ENCODE measurements at regions not wholly inside any gene's neighbourhood (a gene's known extent, or its start where the extent isn't known, plus 50 kb on each side); places are given as distances from the start of the nearest gene placed in this dataset.

DNA sequence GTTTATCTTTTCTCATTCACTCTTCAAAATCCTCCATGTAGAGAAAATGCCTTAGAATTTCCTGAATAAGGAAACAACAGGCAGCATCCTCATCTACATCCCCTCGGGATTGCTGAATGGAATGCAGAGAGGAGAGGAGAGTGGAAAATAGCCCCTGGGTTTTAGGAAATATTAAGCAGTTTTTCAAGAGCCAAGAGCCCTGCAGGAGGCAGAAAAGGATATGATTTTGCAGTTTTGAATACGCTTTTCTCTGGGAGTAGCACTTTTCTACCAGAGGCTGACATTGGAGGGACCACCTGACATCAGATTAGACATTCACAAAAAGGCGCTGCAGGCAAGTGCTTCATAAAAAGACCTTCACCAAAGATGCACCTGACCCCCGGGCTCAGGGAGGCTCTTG lies 362.2 kb upstream of the SFSWAP start:
- Histone ChIP-seq H3K27ac (ENCODE audit: low read length) (no peak overlapping the region), H3K27me3 (ENCODE audit: control insufficient read depth, insufficient read depth, low read length) (no peaks in the 10 kb centered on the region), H3K36me3 (ENCODE audit: control insufficient read depth, low read depth, low read length) (no peaks in the 10 kb centered on the region), H3K9me3 (ENCODE audit: control insufficient read depth, low read depth, low read length) (no peaks in the 10 kb centered on the region), H3K4me1 (ENCODE audit: control insufficient read depth, low read depth, low read length) (peaks cover 13% of the 10 kb centered on the region), H3K4me3 (ENCODE audit: low read length) (no peak overlapping the region), H3K9ac (ENCODE audit: low read length) (no peak overlapping the region)

DNA sequence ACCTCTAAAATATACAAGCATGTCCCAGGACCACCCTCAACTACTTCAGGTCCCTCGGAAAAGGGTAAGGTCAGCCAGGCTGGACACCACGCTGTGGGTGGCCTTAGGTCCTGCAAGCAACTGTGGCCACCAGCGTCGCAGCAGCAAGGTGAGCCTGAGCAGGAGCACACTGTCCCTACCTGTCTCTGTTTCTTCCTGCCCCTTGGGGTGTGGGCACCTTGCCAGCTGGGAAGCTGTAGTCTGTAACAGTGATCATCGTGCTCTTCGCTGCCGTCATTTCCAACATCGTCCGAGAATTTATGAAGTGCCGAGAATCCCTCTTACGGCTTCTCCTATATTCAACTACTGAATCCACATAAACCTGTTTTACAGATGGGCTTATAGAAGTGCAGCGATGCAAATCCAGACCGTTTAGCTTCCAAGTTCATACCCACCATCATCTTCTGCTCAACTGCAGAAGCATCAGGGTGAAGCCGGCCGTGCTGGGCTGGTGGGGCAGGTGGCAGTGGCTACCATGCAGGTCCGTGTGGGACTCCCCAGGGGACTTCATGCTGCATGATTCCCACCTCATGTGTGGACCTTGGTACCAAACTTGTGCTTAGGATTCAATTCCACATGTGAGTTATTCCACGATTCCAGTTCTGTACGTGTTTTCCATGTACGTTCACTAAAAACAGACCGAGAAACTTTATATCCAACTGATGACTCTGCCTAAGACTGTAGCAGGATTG lies 361.3 kb upstream of the SFSWAP start:
- Histone ChIP-seq H3K9ac (ENCODE audit: low read length) (no peak overlapping the region), H3K27me3 (ENCODE audit: control insufficient read depth, insufficient read depth, low read length) (no peaks in the 10 kb centered on the region), H3K36me3 (ENCODE audit: control insufficient read depth, low read depth, low read length) (no peaks in the 10 kb centered on the region), H3K9me3 (ENCODE audit: control insufficient read depth, low read depth, low read length) (no peaks in the 10 kb centered on the region), H3K27ac (ENCODE audit: low read length) (no peak overlapping the region), H3K4me1 (ENCODE audit: control insufficient read depth, low read depth, low read length) (peaks cover 13% of the 10 kb centered on the region), H3K4me3 (ENCODE audit: low read length) (no peak overlapping the region)

DNA sequence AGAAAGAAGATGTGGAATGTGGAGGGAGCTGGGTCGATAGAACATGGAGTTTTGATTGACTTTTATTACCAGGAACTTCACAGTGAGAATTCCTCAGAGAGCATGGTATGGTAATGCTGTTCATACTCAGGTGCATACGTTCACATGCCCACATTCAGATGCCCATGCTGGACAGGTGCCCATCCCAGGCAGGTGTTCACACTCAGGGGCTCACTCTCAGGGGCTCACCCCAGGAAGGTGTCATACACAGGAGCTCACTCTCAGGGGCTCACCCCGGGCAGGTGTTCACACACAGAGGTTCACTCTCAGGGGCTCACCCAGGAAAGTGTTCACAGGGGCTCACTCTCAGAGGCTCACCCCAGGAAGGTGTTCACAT lies 360.0 kb upstream of the SFSWAP start:
- Histone ChIP-seq H3K36me3 (ENCODE audit: control insufficient read depth, low read depth, low read length) (no peaks in the 10 kb centered on the region), H3K9ac (ENCODE audit: low read length) (no peak overlapping the region), H3K27me3 (ENCODE audit: control insufficient read depth, insufficient read depth, low read length) (no peaks in the 10 kb centered on the region), H3K9me3 (ENCODE audit: control insufficient read depth, low read depth, low read length) (no peaks in the 10 kb centered on the region), H3K27ac (ENCODE audit: low read length) (no peak overlapping the region), H3K4me3 (ENCODE audit: low read length) (no peak overlapping the region), H3K4me1 (ENCODE audit: control insufficient read depth, low read depth, low read length) (peaks cover 13% of the 10 kb centered on the region)

DNA sequence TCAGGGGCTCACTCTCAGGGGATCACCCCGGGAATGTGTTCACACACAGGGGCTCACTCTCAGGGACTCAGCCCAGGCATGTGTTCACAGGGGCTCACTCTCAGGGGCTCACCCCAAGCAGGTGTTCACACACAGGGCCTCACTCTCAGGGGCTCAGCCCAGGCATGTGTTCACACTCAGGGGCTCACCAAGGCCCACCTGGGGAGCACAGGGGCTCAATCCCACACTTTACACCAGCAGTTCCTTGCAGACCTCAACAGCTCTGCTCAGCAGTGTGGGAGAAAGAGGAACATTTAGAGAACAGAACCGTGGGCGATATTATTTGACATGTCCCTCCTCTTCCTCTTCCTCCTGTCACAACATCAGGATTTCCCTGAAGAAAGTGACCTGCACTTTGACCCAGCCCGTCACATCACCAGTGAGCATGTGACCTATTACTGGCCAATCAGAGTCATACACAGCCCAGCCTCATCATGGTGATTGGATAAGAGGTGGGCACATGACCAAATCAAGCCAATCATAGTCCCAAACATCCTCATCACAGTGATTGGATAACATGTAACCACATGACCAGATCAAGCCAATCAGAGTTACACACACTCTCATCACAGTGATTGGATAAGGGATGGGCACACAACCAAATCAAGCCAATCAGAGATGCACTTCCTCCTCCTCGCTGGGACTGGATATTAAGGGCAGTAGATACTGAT lies 359.4 kb upstream of the SFSWAP start:
- no peaks in the 10 kb centered on the region for H3K9me3 ChIP-seq (ENCODE audit: control insufficient read depth, low read depth, low read length)
- H3K27me3 ChIP-seq (ENCODE audit: control insufficient read depth, insufficient read depth, low read length): no peaks in the 10 kb centered on the region
- H3K4me1 ChIP-seq (ENCODE audit: control insufficient read depth, low read depth, low read length): peaks cover 13% of the 10 kb centered on the region
- no peak overlapping the region for H3K9ac ChIP-seq (ENCODE audit: low read length)
- H3K27ac ChIP-seq (ENCODE audit: low read length): no peak overlapping the region
- H3K36me3 ChIP-seq (ENCODE audit: control insufficient read depth, low read depth, low read length): no peaks in the 10 kb centered on the region
- H3K4me3 ChIP-seq (ENCODE audit: low read length): no peak overlapping the region

DNA sequence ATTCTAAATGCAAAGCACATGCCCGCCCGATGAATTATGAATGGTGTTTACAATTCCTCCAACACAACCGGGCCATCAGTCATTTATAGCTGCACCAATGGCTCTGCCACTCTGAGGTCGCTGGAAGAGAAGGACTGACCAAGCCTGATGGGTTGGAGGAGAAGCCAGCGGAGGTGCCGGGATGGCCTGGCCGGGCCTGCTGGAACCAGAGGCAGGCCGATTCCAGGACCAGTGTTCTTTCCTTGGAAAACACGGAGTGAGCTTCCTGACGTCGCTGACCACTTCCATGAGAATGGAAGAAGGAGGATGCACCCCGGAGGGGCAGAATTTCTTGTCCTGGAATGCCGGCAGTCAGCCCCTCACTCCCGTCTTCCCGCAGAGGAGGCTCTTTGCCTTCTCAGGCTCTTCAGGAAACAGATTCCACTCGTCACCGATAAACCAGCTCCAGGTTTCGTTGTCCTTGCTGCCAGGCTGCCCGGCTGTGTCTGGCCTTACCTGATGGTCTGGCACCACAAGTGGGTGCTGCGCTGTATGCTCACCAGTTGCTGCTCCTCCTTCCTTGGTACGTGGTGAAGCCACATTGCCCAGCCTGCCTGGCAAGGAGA lies 358.5 kb upstream of the SFSWAP start:
- Histone ChIP-seq H3K9me3 (ENCODE audit: control insufficient read depth, low read depth, low read length) (no peaks in the 10 kb centered on the region), H3K9ac (ENCODE audit: low read length) (no peak overlapping the region), H3K27ac (ENCODE audit: low read length) (no peak overlapping the region), H3K4me3 (ENCODE audit: low read length) (no peak overlapping the region), H3K27me3 (ENCODE audit: control insufficient read depth, insufficient read depth, low read length) (no peaks in the 10 kb centered on the region), H3K4me1 (ENCODE audit: control insufficient read depth, low read depth, low read length) (peaks cover 9% of the 10 kb centered on the region), H3K36me3 (ENCODE audit: control insufficient read depth, low read depth, low read length) (no peaks in the 10 kb centered on the region)

DNA sequence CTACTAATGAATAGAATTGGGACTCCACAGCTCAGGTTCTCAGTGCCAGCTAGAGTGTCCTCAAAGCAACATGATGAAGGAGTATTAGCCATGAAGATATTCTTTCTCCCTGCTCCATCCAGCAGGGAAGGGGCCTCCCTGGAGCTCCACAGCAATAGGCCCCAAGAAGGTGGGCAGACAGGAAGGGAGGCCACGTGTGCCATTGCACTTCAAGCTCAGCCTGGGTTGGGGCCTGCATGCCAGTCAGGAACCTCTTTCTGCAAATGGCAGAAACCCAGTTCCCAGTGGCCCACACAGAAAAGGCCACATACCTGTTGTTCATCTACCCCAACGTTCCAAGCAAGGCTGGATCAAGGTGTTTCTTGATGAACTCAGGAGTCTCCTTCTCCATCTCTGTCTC lies 357.5 kb upstream of the SFSWAP start:
- Histone ChIP-seq H3K36me3 (ENCODE audit: control insufficient read depth, low read depth, low read length) (no peaks in the 10 kb centered on the region), H3K9ac (ENCODE audit: low read length) (no peak overlapping the region), H3K4me3 (ENCODE audit: low read length) (no peak overlapping the region), H3K4me1 (ENCODE audit: control insufficient read depth, low read depth, low read length) (peaks cover 5% of the 10 kb centered on the region), H3K9me3 (ENCODE audit: control insufficient read depth, low read depth, low read length) (no peaks in the 10 kb centered on the region), H3K27ac (ENCODE audit: low read length) (no peak overlapping the region), H3K27me3 (ENCODE audit: control insufficient read depth, insufficient read depth, low read length) (no peaks in the 10 kb centered on the region)

DNA sequence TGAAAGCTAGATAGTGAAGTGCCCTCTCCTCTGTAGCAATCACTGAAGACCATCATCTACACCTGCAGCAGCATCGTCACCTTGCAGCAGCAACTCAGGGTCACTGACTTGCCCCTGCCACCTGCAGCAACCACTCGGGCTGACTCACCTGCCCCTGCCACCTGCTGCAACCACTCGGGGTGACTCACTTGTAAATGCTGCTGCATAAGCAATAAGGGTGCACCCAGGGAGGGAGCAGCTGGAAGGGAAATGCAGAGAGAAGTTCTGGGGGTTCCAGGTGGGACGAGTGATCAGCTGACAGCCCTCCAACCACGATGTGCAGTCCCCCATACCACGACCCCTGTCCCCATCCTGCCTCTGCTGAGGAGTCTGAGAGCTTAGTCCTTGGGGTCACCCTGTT lies 357.1 kb upstream of the SFSWAP start:
- H3K27me3 ChIP-seq (ENCODE audit: control insufficient read depth, insufficient read depth, low read length): no peaks in the 10 kb centered on the region
- H3K9ac ChIP-seq (ENCODE audit: low read length): no peak overlapping the region
- H3K27ac ChIP-seq (ENCODE audit: low read length): no peak overlapping the region

DNA sequence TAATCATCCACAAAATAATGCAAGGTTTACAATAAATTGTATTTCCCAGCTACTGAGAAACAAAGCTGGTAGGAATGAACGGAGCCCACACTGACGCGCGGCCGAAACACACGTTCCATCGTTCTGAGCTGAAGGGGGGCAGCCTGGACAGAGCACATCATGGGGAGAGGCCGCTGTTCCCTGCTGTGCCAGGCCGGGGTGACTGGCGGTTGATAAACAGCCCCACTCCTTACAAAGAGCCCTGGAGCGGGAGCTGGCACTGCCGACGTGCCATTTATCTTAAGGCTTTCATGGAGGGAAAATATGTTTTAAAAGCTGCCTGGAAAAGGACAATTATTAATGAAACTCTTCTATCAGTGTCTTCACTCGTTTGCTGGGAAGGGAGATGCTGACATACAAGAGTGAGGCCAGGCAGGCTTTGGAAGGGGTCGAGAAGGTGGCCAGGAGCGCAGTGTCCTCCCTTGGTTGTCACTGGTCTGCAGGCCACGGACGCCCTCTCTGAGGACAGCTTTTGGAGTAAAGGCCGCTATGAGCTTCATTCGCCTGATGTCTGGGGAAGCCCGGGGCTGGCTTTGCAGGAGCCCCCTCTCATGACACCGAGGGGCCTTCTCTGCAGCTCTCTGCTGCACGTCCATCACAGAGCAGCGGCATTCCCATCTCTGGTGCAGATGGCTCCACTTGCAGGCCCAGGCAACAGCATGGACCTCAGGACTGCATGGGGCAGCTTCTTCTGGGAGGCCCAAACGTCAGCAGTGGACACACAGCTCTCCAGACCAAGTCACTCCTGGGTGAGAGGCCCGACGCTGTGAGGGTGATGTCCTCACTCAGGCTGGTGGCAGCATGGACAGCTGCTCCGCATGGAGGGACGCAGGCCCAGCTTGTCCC lies 355.3 kb upstream of the SFSWAP start:
- Histone ChIP-seq H3K36me3 (ENCODE audit: control insufficient read depth, low read depth, low read length) (no peaks in the 10 kb centered on the region), H3K4me1 (ENCODE audit: control insufficient read depth, low read depth, low read length) (no peaks in the 10 kb centered on the region), H3K4me3 (ENCODE audit: low read length) (no peak overlapping the region), H3K9me3 (ENCODE audit: control insufficient read depth, low read depth, low read length) (no peaks in the 10 kb centered on the region), H3K9ac (ENCODE audit: low read length) (no peak overlapping the region), H3K27ac (ENCODE audit: low read length) (no peak overlapping the region), H3K27me3 (ENCODE audit: control insufficient read depth, insufficient read depth, low read length) (no peaks in the 10 kb centered on the region)

More for the DNA sequence above, 357.1 kb upstream of the SFSWAP start:
- H3K4me3 ChIP-seq (ENCODE audit: low read length): no peak overlapping the region
- H3K36me3 ChIP-seq (ENCODE audit: control insufficient read depth, low read depth, low read length): no peaks in the 10 kb centered on the region
- H3K4me1 ChIP-seq (ENCODE audit: control insufficient read depth, low read depth, low read length): peaks cover under 1% of the 10 kb centered on the region
- no peaks in the 10 kb centered on the region for H3K9me3 ChIP-seq (ENCODE audit: control insufficient read depth, low read depth, low read length)

DNA sequence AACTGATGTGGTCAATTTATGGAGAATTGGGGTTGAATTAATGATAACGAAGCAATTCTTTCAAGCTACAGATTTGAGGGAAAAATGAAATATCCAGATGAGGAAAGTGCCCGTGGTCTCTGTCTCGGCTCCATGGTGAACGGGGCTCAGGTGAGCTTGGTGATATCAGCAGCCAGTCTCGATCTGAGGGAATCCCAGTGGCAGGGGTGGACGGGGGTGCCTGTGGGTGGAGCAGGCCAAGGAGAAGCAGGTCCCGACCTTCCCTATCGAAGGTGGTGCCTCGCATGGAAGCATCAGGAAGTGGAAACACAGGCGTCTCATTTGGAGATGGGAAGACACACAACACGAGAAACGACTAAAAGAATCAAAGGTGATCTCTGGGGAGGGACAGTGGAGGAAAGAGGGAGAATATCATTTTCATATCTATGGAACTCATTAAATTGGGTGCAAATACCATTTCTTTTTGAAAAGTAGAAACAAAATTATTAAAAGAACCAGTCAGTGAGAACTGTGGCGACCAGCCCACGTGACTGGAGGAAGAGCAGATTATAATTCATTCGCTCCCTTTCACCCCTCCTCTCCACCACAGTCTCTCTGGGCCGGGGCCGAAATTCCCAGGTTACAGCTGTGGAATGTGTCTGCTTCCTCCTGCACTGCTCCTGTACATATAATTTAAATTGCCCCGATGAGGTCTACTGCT lies 354.3 kb upstream of the SFSWAP start:
- H3K4me3 ChIP-seq (ENCODE audit: low read length): no peak overlapping the region
- H3K27me3 ChIP-seq (ENCODE audit: control insufficient read depth, insufficient read depth, low read length): no peaks in the 10 kb centered on the region
- no peaks in the 10 kb centered on the region for H3K4me1 ChIP-seq (ENCODE audit: control insufficient read depth, low read depth, low read length)
- H3K36me3 ChIP-seq (ENCODE audit: control insufficient read depth, low read depth, low read length): no peaks in the 10 kb centered on the region
- no peak overlapping the region for H3K9ac ChIP-seq (ENCODE audit: low read length)
- no peaks in the 10 kb centered on the region for H3K9me3 ChIP-seq (ENCODE audit: control insufficient read depth, low read depth, low read length)
- H3K27ac ChIP-seq (ENCODE audit: low read length): no peak overlapping the region

DNA sequence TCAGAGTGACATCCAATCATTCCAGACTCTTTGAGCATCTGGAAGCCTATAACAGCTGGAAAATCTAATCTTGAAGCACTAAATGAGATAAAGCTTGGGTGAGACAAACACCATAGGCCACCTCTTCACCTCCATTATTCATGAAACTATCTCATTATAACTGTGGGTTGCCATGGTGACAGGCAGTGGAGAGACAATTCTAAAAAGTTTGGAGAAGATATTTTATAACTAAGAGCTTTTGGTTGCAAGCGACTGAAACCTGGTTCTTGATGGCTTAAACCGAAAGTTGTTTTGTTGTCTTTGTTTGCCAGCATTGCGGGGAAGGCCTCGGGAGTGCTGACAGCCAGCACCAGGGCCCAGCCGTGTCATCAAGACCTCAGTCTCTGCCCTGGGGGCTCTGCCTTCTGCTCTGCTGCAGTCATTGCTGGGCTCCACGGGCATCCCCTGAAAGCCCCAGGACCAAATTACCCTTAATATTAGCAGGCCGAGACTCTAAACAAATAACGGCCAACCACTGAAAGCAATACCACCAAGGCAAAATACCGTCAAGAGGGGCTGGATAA lies 353.6 kb upstream of the SFSWAP start:
- Histone ChIP-seq H3K36me3 (ENCODE audit: control insufficient read depth, low read depth, low read length) (no peaks in the 10 kb centered on the region), H3K4me1 (ENCODE audit: control insufficient read depth, low read depth, low read length) (no peaks in the 10 kb centered on the region), H3K27ac (ENCODE audit: low read length) (no peak overlapping the region), H3K9me3 (ENCODE audit: control insufficient read depth, low read depth, low read length) (no peaks in the 10 kb centered on the region), H3K9ac (ENCODE audit: low read length) (no peak overlapping the region), H3K27me3 (ENCODE audit: control insufficient read depth, insufficient read depth, low read length) (no peaks in the 10 kb centered on the region), H3K4me3 (ENCODE audit: low read length) (no peak overlapping the region)
